DND-41 (cell line): ENCODE measurements at regions not wholly inside any gene's neighbourhood (a gene's known extent, or its start where the extent isn't known, plus 50 kb on each side); places are given as distances from the start of the nearest gene placed in this dataset.
"Not testable (repeated sequence)": the region's sequence is repeated elsewhere in the genome, so short reads cannot be mapped to it uniquely, and the experiment has no call there.

Experiments used
- CTCF ChIP-seq: IDR thresholded peaks from 2 replicates; pipeline ENCODE4 v1.5.1; 2012; ENCODE audit warnings: borderline replicate concordance, low read length, moderate library complexity, mild to moderate bottlenecking; ENCODE audit not compliant: poor library complexity, severe bottlenecking; ENCODE audit errors: extremely low read depth
- EZH2 ChIP-seq: IDR thresholded peaks from 3 replicates; pipeline ENCODE4 v1.6.1; 2012; ENCODE audit warnings: borderline replicate concordance, low read depth, mild to moderate bottlenecking, moderate library complexity, low read length, inconsistent platforms; ENCODE audit not compliant: severe bottlenecking

GRCh38 chr1:144067042-144067441 lies 95.3 kb upstream of the FAM72C start:
- TF ChIP-seq CTCF, EZH2: not testable (repeated sequence)
